H1 (cell line): ENCODE measurements at regions not wholly inside any gene's neighbourhood (a gene's known extent, or its start where the extent isn't known, plus 50 kb on each side); places are given as distances from the start of the nearest gene placed in this dataset.

Source experiments
- CTCF ChIP-seq, 3 experiments: IDR thresholded peaks; 1 replicate in 2 of 3; 2 replicates in 1 of 3; pipeline versions ENCODE4 v1.5.1 to v1.6.1; 2011; ENCODE audit warnings: low read length in 3 of 3, mild to moderate bottlenecking in 3 of 3, inconsistent platforms in 2 of 3, low read depth in 1 of 3, moderate library complexity in 1 of 3; ENCODE audit not compliant: insufficient read depth in 1 of 3; ENCODE audit errors: control extremely low read depth in 1 of 3
- EZH2 ChIP-seq: fragments of 200-600 bp; sonication (generic); IDR thresholded peaks from 2 replicates; pipeline ENCODE4 v1.7.1; 2012; ENCODE audit warnings: low read depth, mild to moderate bottlenecking, moderate library complexity, low read length, inconsistent platforms; ENCODE audit not compliant: severe bottlenecking
- GABPA ChIP-seq: IDR thresholded peaks from 2 replicates; pipeline ENCODE4 v1.6.1; 2011; ENCODE audit warnings: mild to moderate bottlenecking, low read length, moderate library complexity, borderline replicate concordance; ENCODE audit not compliant: insufficient read depth
- JUN ChIP-seq: IDR thresholded peaks from 2 replicates; pipeline ENCODE4 v1.6.1; 2011; ENCODE audit warnings: low read depth, mild to moderate bottlenecking, improper control_type of control experiment, low read length
- MAX ChIP-seq: IDR thresholded peaks from 2 replicates; pipeline ENCODE4 v1.6.1; 2012; ENCODE audit warnings: inconsistent platforms
- POLR2A ChIP-seq, 2 experiments: IDR thresholded peaks; 1 replicate in 1 of 2; 2 replicates in 1 of 2; pipeline ENCODE4 v1.6.1; 2011; ENCODE audit warnings: low read depth in 2 of 2, low read length in 2 of 2, mild to moderate bottlenecking in 2 of 2; ENCODE audit errors: control extremely low read depth in 1 of 2
- POU5F1 ChIP-seq: IDR thresholded peaks from 2 replicates; pipeline ENCODE4 v1.6.1; 2011; ENCODE audit warnings: low read depth, mild to moderate bottlenecking, low read length, moderate library complexity
- RXRA ChIP-seq: IDR thresholded peaks from 2 replicates; pipeline ENCODE4 v1.6.1; 2011; ENCODE audit warnings: low read depth, mild to moderate bottlenecking, low read length, moderate library complexity; ENCODE audit not compliant: insufficient read depth
- SRF ChIP-seq: IDR thresholded peaks from 2 replicates; pipeline ENCODE4 v1.6.1; 2011; ENCODE audit warnings: mild to moderate bottlenecking, low read depth, low read length, moderate library complexity
- TAF1 ChIP-seq: IDR thresholded peaks from 2 replicates; pipeline ENCODE4 v1.6.1; 2011; ENCODE audit warnings: mild to moderate bottlenecking, low read depth, low read length

DNA sequence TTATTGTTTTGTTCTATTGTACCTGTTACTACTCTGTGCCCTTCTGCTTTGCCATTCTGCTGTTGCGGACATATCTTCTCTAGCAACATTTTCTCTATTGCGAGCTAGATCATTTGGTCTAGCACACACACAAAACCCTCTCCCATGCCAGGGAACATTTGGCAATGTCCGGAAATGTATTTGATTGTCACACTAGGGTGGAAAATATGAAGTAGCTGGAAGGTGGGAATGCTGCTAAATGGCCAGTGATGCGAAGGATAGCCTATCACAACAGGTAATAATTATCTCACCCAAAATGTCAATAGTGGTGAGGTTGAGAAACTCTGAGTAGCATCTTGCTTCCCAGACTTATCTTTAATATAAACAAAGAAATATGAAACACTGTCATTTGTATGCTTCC is 331.9 kb downstream of the HTR1B start:
- TF ChIP-seq CTCF (IDR thresholded peaks at IDR 0.05; ENCODE audit: control extremely low read depth in 1 of 3, insufficient read depth in 1 of 3, low read depth in 1 of 3, low read length in 3 of 3) (no peak), RXRA (no peak), MAX (no peak), JUN (no peak), GABPA (no peak), TAF1 (no peak), POLR2A (IDR thresholded peaks at IDR 0.05; ENCODE audit: control extremely low read depth in 1 of 2, low read depth in 2 of 2, low read length in 2 of 2) (no peak), EZH2 (no peak), POU5F1 (no peak), SRF (no peak)
